ENCODE measurements at regions not wholly inside any gene's neighbourhood (a gene's known extent, or its start where the extent isn't known, plus 50 kb on each side); places are given as distances from the start of the nearest gene placed in this dataset.
"Not testable (repeated sequence)": the region's sequence is repeated elsewhere in the genome, so short reads cannot be mapped to it uniquely, and the experiment has no call there.

DNA sequence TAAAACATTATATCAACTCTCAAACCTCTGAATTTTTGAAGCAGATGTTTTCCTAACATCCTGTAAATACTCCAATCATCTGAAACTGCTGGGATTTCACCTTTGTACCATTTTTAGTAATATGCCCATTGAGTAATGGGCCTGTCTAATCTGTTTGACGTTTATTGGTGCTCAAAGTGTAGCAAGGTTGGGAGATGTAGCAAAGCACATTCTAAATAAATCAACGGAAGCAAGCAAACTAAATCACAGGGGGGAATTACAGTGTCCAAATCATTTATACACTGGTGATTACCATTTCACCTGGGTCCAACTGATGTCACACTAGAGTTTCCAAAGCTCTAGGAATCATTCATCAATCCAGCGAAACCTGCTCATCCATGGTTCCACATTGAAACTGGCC is 518.7 kb upstream of the TBL1XR1 start:
- Histone ChIP-seq H3K4me1 (ENCODE audit: control insufficient read depth in 4 of 4, insufficient read depth in 4 of 4, low read length in 3 of 4) (no peaks in the 10 kb centered on the region), H3K4me3 (ENCODE audit: low read depth in 1 of 3, low read length in 3 of 3) (no peak overlapping the region), H3K36me3 (ENCODE audit: control insufficient read depth in 4 of 4, insufficient read depth in 3 of 4, low read depth in 1 of 4, low read length in 3 of 4) (no peaks in the 10 kb centered on the region), H3K27me3 (ENCODE audit: control insufficient read depth in 4 of 4, insufficient read depth in 4 of 4, low read length in 3 of 4) (no peaks in the 10 kb centered on the region), H3K9me3 (ENCODE audit: control insufficient read depth in 4 of 4, low read length in 3 of 4) (no peaks in the 10 kb centered on the region), H3K27ac (ENCODE audit: low read depth in 1 of 2, low read length in 2 of 2) (no peak overlapping the region), H3K9ac (ENCODE audit: low read depth in 1 of 2, low read length in 2 of 2) (no peak overlapping the region)
- 82% methylated on average over 3 of the region's 3 CpGs for WGBS
- TF ChIP-seq EGR1 (IDR thresholded peaks at IDR 0.05; ENCODE audit: low read depth in 2 of 2) (no peak), JUND (IDR thresholded peaks at IDR 0.05) (no peak), HNF4A (conservative IDR thresholded peaks at IDR 0.05) (no peak), HNF4G (IDR thresholded peaks at IDR 0.05) (no peak), FOXA2 (IDR thresholded peaks at IDR 0.05) (no peak), NR2F2 (IDR thresholded peaks at IDR 0.05) (no peak), ATF3 (IDR thresholded peaks at IDR 0.05) (no peak), FOXA1 (IDR thresholded peaks at IDR 0.05) (no peak)
- TF ChIP-seq, protein P1, sequence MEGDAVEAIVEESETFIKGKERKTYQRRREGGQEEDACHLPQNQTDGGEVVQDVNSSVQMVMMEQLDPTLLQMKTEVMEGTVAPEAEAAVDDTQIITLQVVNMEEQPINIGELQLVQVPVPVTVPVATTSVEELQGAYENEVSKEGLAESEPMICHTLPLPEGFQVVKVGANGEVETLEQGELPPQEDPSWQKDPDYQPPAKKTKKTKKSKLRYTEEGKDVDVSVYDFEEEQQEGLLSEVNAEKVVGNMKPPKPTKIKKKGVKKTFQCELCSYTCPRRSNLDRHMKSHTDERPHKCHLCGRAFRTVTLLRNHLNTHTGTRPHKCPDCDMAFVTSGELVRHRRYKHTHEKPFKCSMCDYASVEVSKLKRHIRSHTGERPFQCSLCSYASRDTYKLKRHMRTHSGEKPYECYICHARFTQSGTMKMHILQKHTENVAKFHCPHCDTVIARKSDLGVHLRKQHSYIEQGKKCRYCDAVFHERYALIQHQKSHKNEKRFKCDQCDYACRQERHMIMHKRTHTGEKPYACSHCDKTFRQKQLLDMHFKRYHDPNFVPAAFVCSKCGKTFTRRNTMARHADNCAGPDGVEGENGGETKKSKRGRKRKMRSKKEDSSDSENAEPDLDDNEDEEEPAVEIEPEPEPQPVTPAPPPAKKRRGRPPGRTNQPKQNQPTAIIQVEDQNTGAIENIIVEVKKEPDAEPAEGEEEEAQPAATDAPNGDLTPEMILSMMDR (IDR thresholded peaks at IDR 0.05; ENCODE audit: low read depth, low read length, missing input control) = no peak
- TF ChIP-seq, protein P2, sequence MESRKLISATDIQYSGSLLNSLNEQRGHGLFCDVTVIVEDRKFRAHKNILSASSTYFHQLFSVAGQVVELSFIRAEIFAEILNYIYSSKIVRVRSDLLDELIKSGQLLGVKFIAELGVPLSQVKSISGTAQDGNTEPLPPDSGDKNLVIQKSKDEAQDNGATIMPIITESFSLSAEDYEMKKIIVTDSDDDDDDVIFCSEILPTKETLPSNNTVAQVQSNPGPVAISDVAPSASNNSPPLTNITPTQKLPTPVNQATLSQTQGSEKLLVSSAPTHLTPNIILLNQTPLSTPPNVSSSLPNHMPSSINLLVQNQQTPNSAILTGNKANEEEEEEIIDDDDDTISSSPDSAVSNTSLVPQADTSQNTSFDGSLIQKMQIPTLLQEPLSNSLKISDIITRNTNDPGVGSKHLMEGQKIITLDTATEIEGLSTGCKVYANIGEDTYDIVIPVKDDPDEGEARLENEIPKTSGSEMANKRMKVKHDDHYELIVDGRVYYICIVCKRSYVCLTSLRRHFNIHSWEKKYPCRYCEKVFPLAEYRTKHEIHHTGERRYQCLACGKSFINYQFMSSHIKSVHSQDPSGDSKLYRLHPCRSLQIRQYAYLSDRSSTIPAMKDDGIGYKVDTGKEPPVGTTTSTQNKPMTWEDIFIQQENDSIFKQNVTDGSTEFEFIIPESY (IDR thresholded peaks at IDR 0.05) = no peak
- DNase-seq (ENCODE audit: low spot score) = no peak

- H3K36me3 ChIP-seq (ENCODE audit: control insufficient read depth in 4 of 4, insufficient read depth in 3 of 4, low read depth in 1 of 4, low read length in 3 of 4); H3K9ac ChIP-seq (ENCODE audit: low read depth in 1 of 2, low read length in 2 of 2); H3K4me1 ChIP-seq (ENCODE audit: control insufficient read depth in 4 of 4, insufficient read depth in 4 of 4, low read length in 3 of 4); H3K9me3 ChIP-seq (ENCODE audit: control insufficient read depth in 4 of 4, low read length in 3 of 4); DNase-seq (ENCODE audit: low spot score); H3K4me3 ChIP-seq (ENCODE audit: low read depth in 1 of 3, low read length in 3 of 3); H3K27ac ChIP-seq (ENCODE audit: low read depth in 1 of 2, low read length in 2 of 2); H3K27me3 ChIP-seq (ENCODE audit: control insufficient read depth in 4 of 4, insufficient read depth in 4 of 4, low read length in 3 of 4): not testable (repeated sequence)
- 96% methylated on average over 3 of the region's 3 CpGs for WGBS
Measured at GRCh38 chr3:177720927-177721326, 523.6 kb upstream of the TBL1XR1 start.

DNA sequence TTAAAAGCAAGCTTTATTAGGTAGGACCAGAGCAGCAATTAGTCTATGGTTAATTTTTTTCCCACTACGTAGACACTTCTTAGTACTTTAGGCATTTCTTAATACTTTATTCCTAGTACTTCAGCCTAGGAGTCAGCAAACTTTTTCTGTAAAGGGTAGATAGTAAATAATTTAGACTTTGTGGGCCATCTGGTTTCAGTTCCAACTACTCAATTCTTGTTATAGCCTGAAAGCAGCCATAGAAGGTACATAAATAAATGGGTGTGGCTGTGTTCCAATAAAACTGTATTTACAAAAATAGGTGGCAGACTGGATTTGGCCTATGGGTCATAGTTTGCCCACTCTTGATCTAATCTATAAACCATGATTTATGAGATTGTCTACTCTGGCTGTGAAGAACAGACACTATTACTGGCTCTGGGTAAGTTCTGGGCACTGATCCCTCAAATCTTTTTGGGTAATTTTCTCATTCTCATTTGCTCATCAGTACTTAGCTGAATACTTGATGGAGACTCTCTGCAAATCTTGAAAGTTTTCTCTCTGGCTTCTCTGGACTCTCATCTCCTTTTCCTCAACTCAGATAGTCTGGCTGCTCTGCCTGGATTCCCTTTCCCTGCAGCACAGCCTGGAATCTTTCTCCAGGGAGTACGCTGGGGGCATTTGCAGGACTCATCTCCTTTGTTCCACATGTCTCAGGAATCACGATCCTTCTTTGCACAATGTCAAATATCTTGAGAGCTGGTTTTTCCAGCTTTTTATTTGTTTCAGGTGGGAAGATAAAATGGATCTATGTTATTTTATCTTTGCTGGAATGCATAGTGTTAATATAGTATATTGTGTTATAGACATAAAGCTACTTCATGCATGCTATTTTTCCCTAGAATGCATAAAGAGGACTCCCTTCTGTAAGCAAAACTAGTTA is 524.8 kb upstream of the TBL1XR1 start:
- TF ChIP-seq JUND (IDR thresholded peaks at IDR 0.05) = no peak
- TF ChIP-seq TAF1 (conservative IDR thresholded peaks at IDR 0.05) = no peak
- H3K27me3 ChIP-seq (ENCODE audit: control insufficient read depth in 4 of 4, insufficient read depth in 4 of 4, low read length in 3 of 4) = no peaks in the 10 kb centered on the region
- no peaks in the 10 kb centered on the region for H3K36me3 ChIP-seq (ENCODE audit: control insufficient read depth in 4 of 4, insufficient read depth in 3 of 4, low read depth in 1 of 4, low read length in 3 of 4)
- H3K4me1 ChIP-seq (ENCODE audit: control insufficient read depth in 4 of 4, insufficient read depth in 4 of 4, low read length in 3 of 4) = peaks cover 0 to 5% (median 5%) of the 10 kb centered on the region in 4 donors
- no peak overlapping the region for H3K4me3 ChIP-seq (ENCODE audit: low read depth in 1 of 3, low read length in 3 of 3)
- no peak overlapping the region for H3K27ac ChIP-seq (ENCODE audit: low read depth in 1 of 2, low read length in 2 of 2)
- no peak for DNase-seq (ENCODE audit: low spot score)
- H3K9me3 ChIP-seq (ENCODE audit: control insufficient read depth in 4 of 4, low read length in 3 of 4) = no peaks in the 10 kb centered on the region
- 89% methylated on average over 3 of the region's 3 CpGs for WGBS
- no peak overlapping the region for H3K9ac ChIP-seq (ENCODE audit: low read depth in 1 of 2, low read length in 2 of 2)
